Aorta (tissue), 5 donors: ENCODE measurements at regions not wholly inside any gene's neighbourhood (a gene's known extent, or its start where the extent isn't known, plus 50 kb on each side); places are given as distances from the start of the nearest gene placed in this dataset.

Source experiments
- ATAC-seq: fragments of 200-7000 bp; cut with Tn5 transposase; one replicate; pipeline ENCODE4 v1.9.1; 2022; ENCODE audit warnings: moderate library complexity; ENCODE audit not compliant: low FRiP score
- DNase-seq, 2 donors: peaks; one replicate each; pipeline ENCODE4 v3.0.0-alpha.2; 2020
- H3K27ac ChIP-seq, 2 donors: one replicate each; pipeline ENCODE4 v1.5.1; 2013; ENCODE audit warnings: low read length in 2 of 2, mild to moderate bottlenecking in 2 of 2, moderate library complexity in 2 of 2, control low read depth in 1 of 2, inconsistent platforms in 1 of 2, low read depth in 1 of 2
- H3K27me3 ChIP-seq, 2 donors: one replicate each; pipeline ENCODE4 v1.6.1; 2013; ENCODE audit warnings: control low read depth in 1 of 2, low read length in 1 of 2, mild to moderate bottlenecking in 1 of 2, moderate library complexity in 1 of 2; ENCODE audit not compliant: insufficient read depth in 2 of 2, control insufficient read depth in 1 of 2
- H3K36me3 ChIP-seq, 2 donors: one replicate each; pipeline ENCODE4 v1.6.1; 2013; ENCODE audit warnings: control low read depth in 1 of 2, low read length in 1 of 2, mild to moderate bottlenecking in 1 of 2; ENCODE audit not compliant: insufficient read depth in 2 of 2, control insufficient read depth in 1 of 2
- H3K4me1 ChIP-seq, 2 donors: one replicate each; pipeline ENCODE4 v1.6.1; 2013; ENCODE audit warnings: low read length in 2 of 2, control low read depth in 1 of 2, mild to moderate bottlenecking in 1 of 2, moderate library complexity in 1 of 2; ENCODE audit not compliant: insufficient read depth in 2 of 2, control insufficient read depth in 1 of 2
- H3K4me3 ChIP-seq, 2 donors: one replicate each; pipeline ENCODE4 v1.5.1; 2013; ENCODE audit warnings: low read length in 2 of 2, control low read depth in 1 of 2, mild to moderate bottlenecking in 1 of 2
- H3K9me3 ChIP-seq: one replicate; pipeline ENCODE4 v1.6.1; 2013; ENCODE audit warnings: mild to moderate bottlenecking, low read length; ENCODE audit not compliant: control insufficient read depth
- whole genome bisulfite sequencing, 2 donors: extraction: QIAGEN DNeasy Blood & Tissue Kit; methylation state at CpG; one replicate each; pipeline ENCODE4 v1.1.7; 2013; 5-methylcytosine and 5-hydroxymethylcytosine counted together
- intact Hi-C, 2 donors: fragments of 100-400 bp; cut with DNase I; formaldehyde crosslinking; loops; one replicate each; pipeline versions ENCODE4 v1.14.2 to v1.15.0; 2022
- donor health status: healthy with polysubstance abuse.
- donor health status: Bipolar disorder and iron deficiency.
- donor health status: DM: no; HTN: no; CAD: no.
- donor health status: DM: no; HTN: no; CAD: no.
- donor health status: DM: yes; HTN: yes; CAD: no.

DNA sequence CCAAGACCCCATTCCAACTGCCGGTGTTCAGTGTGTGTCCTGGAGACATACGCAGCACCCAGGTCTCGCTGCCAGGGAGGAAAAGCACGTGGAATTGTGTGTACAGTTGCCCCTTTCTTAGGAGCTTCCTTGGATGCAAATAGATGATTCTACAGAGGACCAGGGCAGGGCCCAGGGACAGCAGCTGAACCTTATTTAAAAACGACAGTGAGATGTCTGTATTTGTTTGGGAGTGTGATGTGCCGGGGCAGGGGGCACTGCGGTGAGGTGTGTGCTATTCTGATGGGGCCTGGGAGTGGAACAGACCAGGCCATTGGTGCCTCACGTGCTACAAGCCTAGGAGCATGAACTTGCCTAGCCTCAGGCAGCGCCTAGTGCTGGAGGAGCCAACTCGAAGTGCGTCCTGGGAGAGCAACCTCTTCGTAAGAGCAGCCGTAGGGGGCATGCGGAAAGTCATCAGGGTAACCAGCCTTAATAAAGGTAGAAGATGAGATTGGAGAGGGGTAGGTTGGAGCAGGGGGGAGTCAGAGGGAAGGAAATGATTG lies 98.3 kb upstream of the ESRRB start:
- Histone ChIP-seq H3K27me3 (no peaks in the 10 kb centered on the region), H3K36me3 (no peaks in the 10 kb centered on the region), H3K9me3 (peaks cover 3% of the 10 kb centered on the region), H3K27ac (no peak overlapping the region), H3K4me3 (no peak overlapping the region), H3K4me1 (no peaks in the 10 kb centered on the region)
- DNase-seq (no peak), ATAC-seq (no peak)
- WGBS, 2 donors: 75 to 76% methylated on average over 14 of the region's 14 CpGs
- intact Hi-C loops: no loop called here

DNA sequence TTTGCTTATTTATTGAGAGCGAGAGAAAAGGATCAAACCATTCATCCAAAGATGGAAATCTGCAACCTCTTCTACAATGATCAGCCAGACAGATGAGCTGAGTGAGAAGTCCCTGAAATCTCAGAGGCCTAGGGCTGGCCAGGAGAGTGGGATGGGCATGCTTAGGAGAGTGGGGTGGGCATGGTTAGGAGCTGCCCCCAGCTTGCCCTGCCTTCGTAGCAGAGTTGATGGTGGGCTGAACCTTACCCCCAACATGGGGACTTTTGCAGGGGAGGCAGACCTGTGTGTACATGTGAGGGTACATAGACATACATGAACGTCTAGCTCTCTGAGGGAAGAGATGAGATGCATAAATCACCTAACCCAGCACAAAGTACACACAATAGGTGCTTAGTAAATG lies 95.7 kb upstream of the ESRRB start:
- ATAC-seq (no peak), DNase-seq (no peak)
- H3K27ac ChIP-seq: no peak overlapping the region
- H3K27me3 ChIP-seq: no peaks in the 10 kb centered on the region
- no peaks in the 10 kb centered on the region for H3K36me3 ChIP-seq
- no peak overlapping the region for H3K4me3 ChIP-seq
- no peaks in the 10 kb centered on the region for H3K4me1 ChIP-seq
- peaks cover 3% of the 10 kb centered on the region for H3K9me3 ChIP-seq
- intact Hi-C loops: no loop called here
- 37 to 46% methylated on average over 3 of the region's 3 CpGs for WGBS, 2 donors

DNA sequence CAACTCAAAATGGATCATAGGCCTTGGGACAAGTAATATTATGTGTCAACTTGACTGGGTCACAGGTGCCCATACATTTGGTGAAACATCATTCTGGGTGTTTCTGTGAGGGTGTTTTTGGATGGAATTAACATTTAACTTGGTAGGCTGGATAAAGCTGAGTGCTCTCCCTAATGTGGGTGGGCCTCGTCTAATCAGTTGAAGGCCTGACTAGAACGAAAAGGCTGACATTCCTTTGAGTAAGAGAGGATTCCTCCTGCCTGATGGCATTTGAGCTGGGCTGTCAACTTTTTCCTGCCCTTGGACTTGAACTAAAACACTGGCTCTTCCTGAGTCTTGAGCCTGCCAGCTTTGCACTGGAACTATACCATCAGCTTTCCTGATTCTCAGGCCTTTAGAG lies 93.4 kb upstream of the ESRRB start:
- peaks cover 3% of the 10 kb centered on the region for H3K9me3 ChIP-seq
- ATAC-seq: no peak
- no peaks in the 10 kb centered on the region for H3K4me1 ChIP-seq
- H3K27me3 ChIP-seq: no peaks in the 10 kb centered on the region
- 47 to 57% methylated on average over 2 of the region's 2 CpGs for WGBS, 2 donors
- H3K27ac ChIP-seq: no peak overlapping the region
- intact Hi-C loops: no loop called here
- H3K4me3 ChIP-seq: no peak overlapping the region
- no peaks in the 10 kb centered on the region for H3K36me3 ChIP-seq
- DNase-seq: no peak

DNA sequence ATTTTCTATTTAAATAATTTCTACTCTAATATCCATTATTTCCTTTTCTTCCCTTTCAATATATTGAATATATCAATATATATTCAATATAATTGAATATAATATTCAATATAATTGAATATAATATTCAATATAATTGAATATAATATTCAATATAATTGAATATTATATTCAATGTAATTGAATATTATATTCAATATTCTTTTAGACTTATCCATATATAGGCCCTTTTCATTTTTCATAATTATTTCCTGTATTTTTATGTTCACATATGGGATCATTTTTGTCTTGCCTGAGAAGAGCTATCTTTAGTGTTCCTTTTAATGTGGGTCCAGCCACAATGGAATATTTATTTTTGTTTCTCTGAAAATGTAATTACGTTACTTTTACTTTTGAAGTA lies 88.9 kb upstream of the ESRRB start:
- no peaks in the 10 kb centered on the region for H3K9me3 ChIP-seq
- H3K4me3 ChIP-seq: no peak overlapping the region
- intact Hi-C loops: no loop called here
- 56 to 77% methylated on average over 1 of the region's 1 CpG for WGBS, 2 donors
- no peaks in the 10 kb centered on the region for H3K36me3 ChIP-seq
- no peak overlapping the region for H3K27ac ChIP-seq
- H3K4me1 ChIP-seq: no peaks in the 10 kb centered on the region
- ATAC-seq (no peak), DNase-seq (no peak)
- H3K27me3 ChIP-seq: no peaks in the 10 kb centered on the region

DNA sequence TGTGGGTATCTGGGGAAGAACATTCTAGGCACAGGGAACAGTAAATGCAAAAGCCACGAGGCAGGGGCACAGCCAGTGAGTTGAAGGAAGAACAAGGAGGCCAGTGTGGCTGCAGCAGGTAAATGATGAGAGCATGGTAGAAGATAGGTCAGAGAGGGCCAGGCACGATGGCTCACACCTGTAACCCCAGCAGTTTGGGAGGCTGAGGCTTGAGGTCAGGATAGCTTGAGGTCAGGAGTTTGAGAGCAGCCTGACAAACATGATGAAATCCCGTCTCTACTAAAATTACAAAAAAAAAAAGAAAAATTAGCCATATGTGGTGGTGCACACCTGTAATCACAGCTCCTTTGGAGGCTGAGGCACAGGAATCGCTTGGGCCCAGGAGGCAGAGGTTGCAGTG lies 86.7 kb upstream of the ESRRB start:
- DNase-seq (no peak), ATAC-seq (no peak)
- WGBS, 2 donors: 78 to 82% methylated on average over 4 of the region's 4 CpGs
- no peak overlapping the region for H3K4me3 ChIP-seq
- no peaks in the 10 kb centered on the region for H3K36me3 ChIP-seq
- intact Hi-C loops: no loop called here
- H3K27ac ChIP-seq: no peak overlapping the region
- H3K9me3 ChIP-seq: no peaks in the 10 kb centered on the region
- H3K27me3 ChIP-seq: no peaks in the 10 kb centered on the region
- no peaks in the 10 kb centered on the region for H3K4me1 ChIP-seq

DNA sequence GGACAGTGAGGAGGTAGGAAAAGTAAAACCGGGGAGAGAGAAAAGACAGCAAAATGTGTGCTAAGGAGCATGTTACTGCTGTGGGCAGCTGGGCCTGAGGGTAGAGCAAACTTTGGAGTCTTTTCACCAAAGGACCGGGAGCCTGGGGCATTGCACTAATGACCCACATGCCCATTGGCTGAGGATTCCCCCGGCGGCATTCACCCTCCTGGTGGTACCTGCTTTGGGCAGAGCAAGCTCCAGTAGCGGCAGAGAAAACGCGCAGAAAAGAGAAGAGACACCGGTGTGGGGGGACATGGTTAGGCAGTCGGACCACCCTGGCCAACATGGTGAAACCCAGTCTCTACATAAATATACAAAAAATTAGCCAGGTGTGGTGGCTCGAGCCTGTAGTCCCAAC lies 83.4 kb upstream of the ESRRB start:
- WGBS, 2 donors: 87 to 89% methylated on average over 10 of the region's 10 CpGs
- intact Hi-C loops: no loop called here
- Histone ChIP-seq H3K4me3 (no peak overlapping the region), H3K27ac (no peak overlapping the region), H3K9me3 (no peaks in the 10 kb centered on the region), H3K4me1 (no peaks in the 10 kb centered on the region), H3K36me3 (no peaks in the 10 kb centered on the region), H3K27me3 (no peaks in the 10 kb centered on the region)
- DNase-seq (no peak), ATAC-seq (no peak)

DNA sequence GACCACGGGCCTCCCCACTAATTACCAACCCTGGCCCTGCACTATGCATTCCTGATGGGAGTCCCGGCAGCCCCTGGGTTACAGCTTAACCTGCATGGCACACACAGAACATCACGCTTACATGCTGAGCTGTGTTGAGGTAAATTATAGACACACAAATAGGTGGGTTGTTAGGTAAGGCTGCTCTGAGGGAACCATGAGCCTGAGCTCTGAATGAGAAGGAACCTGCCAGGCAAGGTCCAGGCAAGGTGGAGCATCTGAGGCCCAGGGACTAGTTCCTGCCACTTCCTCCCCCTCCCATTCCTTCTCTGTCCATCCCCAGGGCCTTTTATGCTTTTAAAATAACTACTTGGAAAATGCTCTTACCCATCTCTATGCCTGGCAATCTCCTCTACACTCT lies 82.7 kb upstream of the ESRRB start:
- H3K27ac ChIP-seq: no peak overlapping the region
- H3K36me3 ChIP-seq: no peaks in the 10 kb centered on the region
- intact Hi-C loops: no loop called here
- WGBS, 2 donors: 81 to 85% methylated on average over 3 of the region's 3 CpGs
- no peaks in the 10 kb centered on the region for H3K27me3 ChIP-seq
- no peak for DNase-seq
- no peak overlapping the region for H3K4me3 ChIP-seq
- H3K9me3 ChIP-seq: no peaks in the 10 kb centered on the region
- H3K4me1 ChIP-seq: no peaks in the 10 kb centered on the region
- no peak for ATAC-seq

DNA sequence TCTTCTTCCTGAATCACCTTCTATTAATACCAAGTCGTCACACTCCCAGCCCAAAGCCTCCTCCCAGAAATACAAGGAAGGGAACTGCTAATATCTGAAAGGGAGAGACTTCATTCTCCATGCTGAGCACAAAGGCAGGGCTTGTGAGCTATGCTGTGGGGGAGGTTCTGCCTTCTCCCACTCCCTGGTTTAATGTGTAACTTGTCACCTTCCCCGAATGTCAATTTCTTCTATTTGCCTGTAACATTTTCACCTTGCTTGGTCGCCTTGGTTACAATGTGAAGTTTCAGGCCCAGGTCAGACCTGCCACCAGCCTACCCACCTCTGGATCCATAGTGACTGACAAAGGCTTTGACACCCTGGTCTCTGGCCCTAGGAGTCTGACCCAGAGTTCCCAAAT lies 82.0 kb upstream of the ESRRB start:
- intact Hi-C loops: no loop called here
- Histone ChIP-seq H3K36me3 (no peaks in the 10 kb centered on the region), H3K27me3 (no peaks in the 10 kb centered on the region), H3K4me1 (no peaks in the 10 kb centered on the region), H3K27ac (no peak overlapping the region), H3K4me3 (no peak overlapping the region), H3K9me3 (no peaks in the 10 kb centered on the region)
- DNase-seq (no peak), ATAC-seq (no peak)
- WGBS, 2 donors: 52 to 76% methylated on average over 3 of the region's 3 CpGs

DNA sequence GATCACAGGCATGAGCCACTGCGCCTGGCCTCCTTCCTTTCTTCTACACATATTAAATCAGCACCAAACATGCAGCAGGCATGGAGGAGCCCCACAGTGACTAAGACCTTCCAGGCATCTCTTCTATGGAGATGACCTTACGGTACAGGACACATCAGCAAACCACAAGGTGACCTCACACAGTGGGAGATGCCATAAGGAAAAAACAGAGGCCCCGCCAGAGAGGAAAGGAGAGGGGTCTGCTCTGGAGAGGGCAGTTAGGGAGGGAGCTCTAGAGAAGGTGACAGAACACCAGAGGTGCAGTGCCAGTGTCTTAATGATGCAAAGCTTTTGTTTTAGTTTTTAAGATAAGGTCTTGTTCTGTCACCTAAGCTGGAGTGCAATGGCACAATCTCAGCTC lies 81.1 kb upstream of the ESRRB start:
- Histone ChIP-seq H3K4me3 (no peak overlapping the region), H3K27me3 (no peaks in the 10 kb centered on the region), H3K27ac (no peak overlapping the region), H3K9me3 (no peaks in the 10 kb centered on the region), H3K36me3 (no peaks in the 10 kb centered on the region), H3K4me1 (no peaks in the 10 kb centered on the region)
- intact Hi-C loops: no loop called here
- ATAC-seq (no peak), DNase-seq (no peak)
- WGBS, 2 donors: 86 to 88% methylated on average over 3 of the region's 3 CpGs
